HepG2 (cell line): ENCODE measurements at regions not wholly inside any gene's neighbourhood (a gene's known extent, or its start where the extent isn't known, plus 50 kb on each side); places are given as distances from the start of the nearest gene placed in this dataset.
A peak's percentile ranks its signal among the peaks of the same experiment; 100 is the strongest.

ENCODE experiments used
- ATAC-seq: fragments of 200-7000 bp; cut with Tn5 transposase; 3 replicates; pipeline ENCODE4 v1.9.1; 2020; ENCODE audit warnings: mild to moderate bottlenecking, moderate library complexity
- BruUV-seq: library from RNA; stranded (reverse); fragments of 400-500 nt; replicated peaks from 2 replicates; lab custom pipeline; 2021; lab: Mats Ljungman, UMichigan
- CTCF ChIA-PET: fragments of 300-600 bp; formaldehyde crosslinking; extraction: SDS; loops from one replicate; lab custom pipeline; 2021; ENCODE audit warnings: low total read pairs, inconsistent platforms, low intra/inter-chr PET ratio; lab: Yijun Ruan, JAX
- POLR2A ChIA-PET: fragments of 350-600 bp; sonication (Branson Sonifier 250); formaldehyde crosslinking; loops from one replicate; lab custom pipeline; 2020; ENCODE audit warnings: antibody characterized with exemption, inconsistent platforms; lab: Yijun Ruan, JAX
- DNase-seq: peaks from one replicate; pipeline ENCODE4 v3.0.0-alpha.2; 2015; ENCODE audit warnings: low spot score
- FAIRE-seq: peaks from 3 replicates; lab custom pipeline; 2011; peaks lifted over from hg19 to GRCh38; lab: Jason Lieb, UNC
- H2AFZ ChIP-seq: one replicate; pipeline ENCODE4 v1.6.1; 2011; ENCODE audit warnings: low read length, inconsistent platforms
- H3K27ac ChIP-seq: fragments of 300-600 bp; 3 replicates; pipeline ENCODE4 v1.8.0; 2011; ENCODE audit warnings: mixed run types, mild to moderate bottlenecking, mixed read lengths, low read length, inconsistent platforms; ENCODE audit not compliant: insufficient read depth; ENCODE audit errors: extremely low read length
- H3K27me3 ChIP-seq, 2 experiments: fragments of 200-600 bp in 1 of 2; 2 replicates in 1 of 2; 3 replicates in 1 of 2; pipeline versions ENCODE4 v1.6.0 to v1.8.0; 2011; ENCODE audit warnings: low read length in 2 of 2, mild to moderate bottlenecking in 2 of 2, moderate library complexity in 2 of 2, inconsistent platforms in 1 of 2; ENCODE audit not compliant: insufficient read depth in 2 of 2, control insufficient read depth in 1 of 2
- H3K36me3 ChIP-seq, 2 experiments: fragments of 200-600 bp in 1 of 2; replicated peaks in 1 of 2; 2 replicates in 1 of 2; 3 replicates in 1 of 2; pipeline versions ENCODE4 v1.5.1 to v1.8.0; 2011; ENCODE audit warnings: low read length in 2 of 2, inconsistent platforms in 1 of 2; ENCODE audit not compliant: insufficient read depth in 2 of 2, control insufficient read depth in 1 of 2
- H3K4me1 ChIP-seq: 2 replicates; pipeline ENCODE4 v1.5.1; 2012; ENCODE audit warnings: low read length, inconsistent platforms; ENCODE audit not compliant: insufficient read depth
- H3K4me2 ChIP-seq: 2 replicates; pipeline ENCODE4 v1.6.0; 2011; ENCODE audit warnings: low read depth, low read length, inconsistent platforms
- H3K4me3 ChIP-seq, 3 experiments: fragments of 200-600 bp in 1 of 3; sonication (generic), shearing (Covaris generic) in 1 of 3; replicated peaks in 1 of 3; 2 replicates each; pipeline ENCODE4 v1.5.1; 2011 to 2016; ENCODE audit warnings: low read length in 3 of 3, inconsistent platforms in 2 of 3, low read depth in 2 of 3, mild to moderate bottlenecking in 2 of 3, control low read depth in 1 of 3, mixed read lengths in 1 of 3; ENCODE audit not compliant: insufficient read depth in 1 of 3
- H3K79me2 ChIP-seq: one replicate; pipeline ENCODE4 v1.6.1; 2011; ENCODE audit warnings: low read length, inconsistent platforms; ENCODE audit not compliant: insufficient read depth
- H3K9ac ChIP-seq: 2 replicates; pipeline ENCODE4 v1.6.0; 2011; ENCODE audit warnings: mild to moderate bottlenecking, low read depth, low read length, inconsistent platforms; ENCODE audit not compliant: insufficient read depth
- H3K9me3 ChIP-seq: 2 replicates; pipeline ENCODE4 v1.5.1; 2012; ENCODE audit warnings: mild to moderate bottlenecking, low read length
- H4K20me1 ChIP-seq: 2 replicates; pipeline ENCODE4 v1.6.0; 2011; ENCODE audit warnings: inconsistent platforms, mild to moderate bottlenecking, low read length, moderate library complexity; ENCODE audit not compliant: insufficient read depth
- BCLAF1 ChIP-seq: fragments of 450-650 bp; IDR thresholded peaks from 2 replicates; pipeline ENCODE4 v1.6.1; 2017; ENCODE audit warnings: mild to moderate bottlenecking
- BORCS8-MEF2B ChIP-seq: sonication (generic); formaldehyde crosslinking; IDR thresholded peaks from 2 replicates; pipeline ENCODE4 v1.8.0; 2022; ENCODE audit warnings: mild to moderate bottlenecking, missing genetic modification reagents
- JUNB ChIP-seq: sonication (generic); formaldehyde crosslinking; IDR thresholded peaks from 2 replicates; pipeline ENCODE4 v1.8.0; 2022; ENCODE audit warnings: missing genetic modification reagents, mild to moderate bottlenecking, borderline replicate concordance
- MAFF ChIP-seq: IDR thresholded peaks from 2 replicates; pipeline ENCODE4 v1.6.1; 2011; ENCODE audit warnings: low read depth, low read length, improper control_type of control experiment
- NFIB ChIP-seq: sonication (generic); formaldehyde crosslinking; IDR thresholded peaks from 2 replicates; pipeline ENCODE4 v1.9.0; 2021; ENCODE audit warnings: missing genetic modification reagents, mild to moderate bottlenecking, borderline replicate concordance
- SNRNP70 ChIP-seq: fragments of 200-400 bp; formaldehyde crosslinking; IDR thresholded peaks from 2 replicates; pipeline ENCODE4 v1.6.1; 2017; ENCODE audit warnings: mild to moderate bottlenecking, low read depth, low read length, moderate library complexity
- SYNCRIP ChIP-seq: fragments of 200-400 bp; formaldehyde crosslinking; IDR thresholded peaks from 2 replicates; pipeline ENCODE4 v1.6.1; 2018; ENCODE audit warnings: mild to moderate bottlenecking, low read depth, low read length; ENCODE audit not compliant: insufficient read depth
- ZFP37 ChIP-seq: sonication (generic); formaldehyde crosslinking; IDR thresholded peaks from 2 replicates; pipeline ENCODE4 v1.4.0; 2020; ENCODE audit warnings: missing genetic modification reagents, borderline replicate concordance
- ZNF280B ChIP-seq: sonication (generic); formaldehyde crosslinking; IDR thresholded peaks from 2 replicates; pipeline ENCODE4 v1.5.0; 2020; ENCODE audit warnings: missing genetic modification reagents, mild to moderate bottlenecking, borderline replicate concordance
- ZNF30 ChIP-seq: sonication (generic); formaldehyde crosslinking; IDR thresholded peaks from 2 replicates; pipeline ENCODE4 v1.5.0; 2020; ENCODE audit warnings: mild to moderate bottlenecking, missing genetic modification reagents
- ZNF331 ChIP-seq: sonication (generic); formaldehyde crosslinking; IDR thresholded peaks from 2 replicates; pipeline ENCODE4 v1.4.0; 2020; ENCODE audit warnings: missing genetic modification reagents
- ZNF34 ChIP-seq: sonication (generic); formaldehyde crosslinking; IDR thresholded peaks from 2 replicates; pipeline ENCODE4 v1.4.0; 2020; ENCODE audit warnings: mild to moderate bottlenecking, missing genetic modification reagents, borderline replicate concordance
- ZNF670 ChIP-seq: sonication (generic); formaldehyde crosslinking; IDR thresholded peaks from 2 replicates; pipeline ENCODE4 v1.8.0; 2022; ENCODE audit warnings: mild to moderate bottlenecking, missing genetic modification reagents, borderline replicate concordance
- ZNF772 ChIP-seq: sonication (generic); formaldehyde crosslinking; IDR thresholded peaks from 2 replicates; pipeline ENCODE4 v1.5.0; 2020; ENCODE audit warnings: mild to moderate bottlenecking, missing genetic modification reagents
- ZNF850 ChIP-seq: sonication (generic); formaldehyde crosslinking; conservative IDR thresholded peaks from 2 replicates; pipeline ENCODE4 v1.9.0; 2021; ENCODE audit warnings: mild to moderate bottlenecking, missing genetic modification reagents
- WGBS: methylation state at CpG from one replicate; pipeline ENCODE4 v1.1.6; 2017; ENCODE audit warnings: low lambda C conversion rate; 5-methylcytosine and 5-hydroxymethylcytosine counted together
- in situ Hi-C: cut with HindIII; loops from 2 replicates; pipeline ENCODE4 v1.10.0; 2017; ENCODE audit warnings: low pct_unique_long_range_greater_than_20kb; ENCODE audit not compliant: extremely low pct_ligation_motif_present
- intact Hi-C: fragments of 100-400 bp; cut with micrococcal nuclease; formaldehyde crosslinking; loops from one replicate; pipeline ENCODE4 v1.10.0; 2022; ENCODE audit not compliant: unreplicated experiment
- TF ChIP-seq, protein P1 (sequence below): sonication (generic); formaldehyde crosslinking; IDR thresholded peaks from 2 replicates; pipeline ENCODE4 v1.5.1; 2020; ENCODE audit warnings: mild to moderate bottlenecking, missing genetic modification reagents

GRCh38 chr4:123579961-123580360 is 183.4 kb downstream of the SPRY1 start (continued):
- TF ChIP-seq ZNF850 (CRISPR knock-in tag) = no peak

- FAIRE-seq (no peak), ATAC-seq (no peak), DNase-seq (no peak)
- H3K4me3 ChIP-seq = no peak overlapping the region
- WGBS = 81% methylated on average over 8 of the region's 8 CpGs
- no peak overlapping the region for H2AFZ ChIP-seq
- no TSS peak for BruUV-seq
- H3K4me1 ChIP-seq = no peaks in the 10 kb centered on the region
- no peak overlapping the region for H3K9ac ChIP-seq
- H3K36me3 ChIP-seq = no peaks in the 10 kb centered on the region
- no peaks in the 10 kb centered on the region for H3K27me3 ChIP-seq
- H3K79me2 ChIP-seq = no peaks in the 10 kb centered on the region
- no peak overlapping the region for H3K27ac ChIP-seq
- in situ Hi-C loops (no loop called here), intact Hi-C loops (no loop called here)
- H3K9me3 ChIP-seq = peaks cover 17% of the 10 kb centered on the region
- POLR2A ChIA-PET = interaction anchor here (0.6 kb wide), 1 partner anchor 228 kb away, joined by 3 read pairs; no protein-coding TSS in a partner anchor
- no peak overlapping the region for H3K4me2 ChIP-seq
- CTCF ChIA-PET = no interaction called here
- no peaks in the 10 kb centered on the region for H4K20me1 ChIP-seq
- no peak for TF ChIP-seq SYNCRIP
- no peak for TF ChIP-seq ZFP37 (CRISPR knock-in tag)
- TF ChIP-seq ZNF670 (CRISPR knock-in tag) = no peak
- no peak for TF ChIP-seq SNRNP70
- TF ChIP-seq JUNB (CRISPR knock-in tag) = no peak
- TF ChIP-seq BORCS8-MEF2B (CRISPR knock-in tag) = no peak
- TF ChIP-seq, protein P1, sequence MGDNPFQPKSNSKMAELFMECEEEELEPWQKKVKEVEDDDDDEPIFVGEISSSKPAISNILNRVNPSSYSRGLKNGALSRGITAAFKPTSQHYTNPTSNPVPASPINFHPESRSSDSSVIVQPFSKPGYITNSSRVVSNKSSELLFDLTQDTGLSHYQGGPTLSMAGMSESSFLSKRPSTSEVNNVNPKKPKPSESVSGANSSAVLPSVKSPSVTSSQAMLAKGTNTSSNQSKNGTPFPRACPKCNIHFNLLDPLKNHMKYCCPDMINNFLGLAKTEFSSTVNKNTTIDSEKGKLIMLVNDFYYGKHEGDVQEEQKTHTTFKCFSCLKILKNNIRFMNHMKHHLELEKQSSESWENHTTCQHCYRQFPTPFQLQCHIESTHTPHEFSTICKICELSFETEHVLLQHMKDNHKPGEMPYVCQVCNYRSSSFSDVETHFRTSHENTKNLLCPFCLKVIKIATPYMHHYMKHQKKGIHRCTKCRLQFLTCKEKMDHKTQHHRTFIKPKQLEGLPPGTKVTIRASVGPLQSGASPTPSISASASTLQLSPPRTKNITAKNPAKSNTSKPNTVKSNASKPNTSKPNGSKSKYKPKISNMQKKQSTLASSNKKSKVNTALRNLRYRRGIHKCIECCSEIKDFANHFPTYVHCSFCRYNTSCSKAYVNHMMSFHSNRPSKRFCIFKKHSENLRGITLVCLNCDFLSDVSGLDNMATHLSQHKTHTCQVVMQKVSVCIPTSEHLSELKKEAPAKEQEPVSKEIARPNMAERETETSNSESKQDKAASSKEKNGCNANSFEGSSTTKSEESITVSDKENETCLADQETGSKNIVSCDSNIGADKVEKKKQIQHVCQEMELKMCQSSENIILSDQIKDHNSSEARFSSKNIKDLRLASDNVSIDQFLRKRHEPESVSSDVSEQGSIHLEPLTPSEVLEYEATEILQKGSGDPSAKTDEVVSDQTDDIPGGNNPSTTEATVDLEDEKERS (CRISPR knock-in tag) = 0 out of 2 replicates have a peak, but pooled peaks have one; percentile 39
- TF ChIP-seq ZNF34 = no peak
- TF ChIP-seq ZNF331 (CRISPR knock-in tag) = peak; percentile 100
- TF ChIP-seq ZNF772 (CRISPR knock-in tag) = no peak
- TF ChIP-seq ZNF280B = no peak
- no peak for TF ChIP-seq NFIB (CRISPR knock-in tag)
- no peak for TF ChIP-seq MAFF
- no peak for TF ChIP-seq ZNF30 (CRISPR knock-in tag)
- TF ChIP-seq BCLAF1 = no peak
Observed at GRCh38 chr4:123580981-123581664, 184.5 kb downstream of the SPRY1 start.
